ENCODE measurements at regions not wholly inside any gene's neighbourhood (a gene's known extent, or its start where the extent isn't known, plus 50 kb on each side); places are given as distances from the start of the nearest gene placed in this dataset.
A peak's percentile ranks its signal among the peaks of the same experiment; 100 is the strongest.

DNA sequence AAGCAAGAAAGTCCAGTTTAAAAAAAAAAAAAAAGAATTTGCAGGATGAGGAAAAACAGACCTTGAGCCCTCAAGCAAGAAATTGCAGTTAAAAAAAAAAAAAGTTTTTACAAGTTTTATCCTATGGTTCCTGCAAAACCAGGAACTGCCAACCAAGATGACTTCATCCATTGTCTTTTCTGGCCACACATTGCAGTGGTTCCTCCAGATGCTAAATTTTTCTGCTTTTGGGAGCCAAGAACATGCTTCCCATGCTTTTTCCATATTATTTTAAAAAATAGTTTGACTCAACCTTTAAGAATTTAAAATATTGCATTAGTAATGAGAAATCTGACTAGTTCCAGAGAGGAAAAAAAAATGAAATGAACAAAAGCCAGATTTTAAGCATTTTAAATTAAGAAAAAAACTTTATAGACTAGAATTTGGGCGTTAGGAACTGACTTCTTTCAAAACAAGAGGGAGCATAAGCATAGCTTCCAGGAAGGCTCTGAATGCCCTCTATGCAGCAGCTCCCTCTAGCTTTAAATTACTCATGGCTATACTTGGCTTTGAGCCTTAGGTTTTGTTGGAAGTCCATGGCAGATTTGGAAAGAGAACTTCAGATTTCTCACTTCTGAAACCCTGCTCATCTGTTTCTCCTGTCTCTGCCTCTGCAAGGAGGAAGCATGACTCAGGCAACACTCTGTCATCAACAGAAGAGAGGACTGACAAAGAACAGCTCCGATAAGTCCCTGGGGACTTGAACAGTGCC, 124.5 kb downstream of the GPR65 start:
- peaks cover 0 to 7% (median 4%) of the 10 kb centered on the region in 5 donors for H3K27me3 Mint-ChIP-seq
- peaks cover 0 to 26% (median 13%) of the 10 kb centered on the region in 11 donors for H3K9me3 Mint-ChIP-seq
- H3K27ac Mint-ChIP-seq, result peak overlapping the region in 2 of 9 donors; percentile 28 to 47
- ChIA-PET POLR2A (no interaction called here), CTCF (interaction anchor here (1.1 kb wide), 1 partner anchor 39 kb away, joined by 3 read pairs; no protein-coding TSS in a partner anchor)
- peak; percentile 78 for ATAC-seq
- H3K4me3 ChIP-seq (ENCODE audit: low read length), result no peak overlapping the region
- peak overlapping the region in 3 of 10 donors; percentile 20 to 49 (median 48) for H3K4me3 Mint-ChIP-seq
- H3K4me1 ChIP-seq (ENCODE audit: control insufficient read depth in 2 of 2, insufficient read depth in 2 of 2, low read length in 2 of 2), result peaks cover 0 to 10% of the 10 kb centered on the region in 2 donors
- H3K4me1 Mint-ChIP-seq, result peaks cover 0 to 26% (median 15%) of the 10 kb centered on the region in 7 donors
- H3K36me3 ChIP-seq (ENCODE audit: control insufficient read depth in 2 of 3, insufficient read depth in 3 of 3, low read length in 3 of 3), result no peaks in the 10 kb centered on the region
- intact Hi-C loops (cut with micrococcal nuclease), result loop anchor here in 1 of 2 donors (2.0 to 5.0 kb wide), 2 partner anchors 185 to 382 kb away; no protein-coding TSS in a partner anchor
- no peaks in the 10 kb centered on the region for H3K27me3 ChIP-seq (ENCODE audit: control insufficient read depth in 2 of 2, insufficient read depth in 2 of 2, low read length in 2 of 2)
- H3K27ac ChIP-seq (ENCODE audit: low read depth, low read length), result no peak overlapping the region
- peak in 1 of 9 donors; percentile 6 for DNase-seq
- H3K36me3 Mint-ChIP-seq, result peaks cover 0 to 4% (median 3%) of the 10 kb centered on the region in 5 donors
- peaks cover 0 to 8% (median 0%) of the 10 kb centered on the region in 3 experiments for H3K9me3 ChIP-seq (ENCODE audit: control insufficient read depth in 2 of 3, low read length in 3 of 3)

GRCh38 chr14:88130057-88130432, 125.1 kb downstream of the GPR65 start:
- peaks cover 0 to 10% of the 10 kb centered on the region in 2 donors for H3K4me1 ChIP-seq (ENCODE audit: control insufficient read depth in 2 of 2, insufficient read depth in 2 of 2, low read length in 2 of 2)
- peaks cover 0 to 5% (median 2%) of the 10 kb centered on the region in 5 donors for H3K27me3 Mint-ChIP-seq
- peaks cover 0 to 4% (median 3%) of the 10 kb centered on the region in 5 donors for H3K36me3 Mint-ChIP-seq
- H3K4me3 Mint-ChIP-seq, result peak overlapping the region in 3 of 10 donors; percentile 20 to 49 (median 48)
- no peak overlapping the region for H3K4me3 ChIP-seq (ENCODE audit: low read length)
- CTCF ChIA-PET, result interaction anchor here (0.5 to 1.1 kb wide), 2 partner anchors 39 to 77 kb away, joined by 3 to 4 read pairs; no protein-coding TSS in a partner anchor
- peaks cover 0 to 26% (median 15%) of the 10 kb centered on the region in 7 donors for H3K4me1 Mint-ChIP-seq
- intact Hi-C loops (cut with micrococcal nuclease), result no loop called here
- POLR2A ChIA-PET, result no interaction called here
- peak overlapping the region in 2 of 9 donors; percentile 28 to 47 for H3K27ac Mint-ChIP-seq
- peaks cover 0 to 24% (median 13%) of the 10 kb centered on the region in 11 donors for H3K9me3 Mint-ChIP-seq
- H3K27me3 ChIP-seq (ENCODE audit: control insufficient read depth in 2 of 2, insufficient read depth in 2 of 2, low read length in 2 of 2), result no peaks in the 10 kb centered on the region
- ATAC-seq (peak; percentile 31), DNase-seq (no peak)
- H3K27ac ChIP-seq (ENCODE audit: low read depth, low read length), result no peak overlapping the region
- H3K9me3 ChIP-seq (ENCODE audit: control insufficient read depth in 2 of 3, low read length in 3 of 3), result peaks cover 0 to 8% (median 0%) of the 10 kb centered on the region in 3 experiments
- no peaks in the 10 kb centered on the region for H3K36me3 ChIP-seq (ENCODE audit: control insufficient read depth in 2 of 3, insufficient read depth in 3 of 3, low read length in 3 of 3)
